Adrenal gland (tissue), 9 donors: ENCODE measurements at regions not wholly inside any gene's neighbourhood (a gene's known extent, or its start where the extent isn't known, plus 50 kb on each side); places are given as distances from the start of the nearest gene placed in this dataset.

Experiments
- DNase-seq, 7 donors: peaks; one replicate each; pipeline ENCODE4 v3.0.0-alpha.2; 2019 to 2020
- H3K27ac ChIP-seq, 5 donors: fragments of 200-600 bp; sonication (generic) in 4 of 5; 1 replicate in 3 of 5; 2 replicates in 2 of 5; pipeline versions ENCODE4 v1.5.1 to v1.8.0; 2016 to 2020; ENCODE audit warnings: mild to moderate bottlenecking in 1 of 5
- H3K27me3 ChIP-seq: fragments of 200-600 bp; 2 replicates; pipeline ENCODE4 v1.8.0; 2021
- H3K36me3 ChIP-seq, 2 donors: fragments of 200-600 bp; replicated peaks in 1 of 2; 1 replicate in 1 of 2; 2 replicates in 1 of 2; pipeline versions ENCODE4 v1.5.1 to v1.8.0; 2018 to 2022
- H3K4me1 ChIP-seq, 2 donors: fragments of 200-600 bp; replicated peaks in 1 of 2; 1 replicate in 1 of 2; 2 replicates in 1 of 2; pipeline versions ENCODE4 v1.5.1 to v1.8.0; 2018 to 2021
- H3K4me3 ChIP-seq, 4 donors: fragments of 200-600 bp; sonication (generic) in 3 of 4; one replicate each; pipeline ENCODE4 v1.5.1; 2016 to 2018
- H3K9me3 ChIP-seq, 3 donors: fragments of 200-600 bp; sonication (generic) in 1 of 3; replicated peaks in 1 of 3; 1 replicate in 2 of 3; 2 replicates in 1 of 3; pipeline versions ENCODE4 v1.5.1 to v1.8.0; 2016 to 2021
- CTCF ChIP-seq, 6 experiments: fragments of 450-650 bp in 4 of 6; fragments of 200-600 bp in 2 of 6; sonication (generic) in 1 of 6; IDR thresholded peaks; 1 replicate in 5 of 6; 2 replicates in 1 of 6; pipeline versions ENCODE4 v1.5.1 to v1.8.0; 2016 to 2021; ENCODE audit warnings: antibody characterized with exemption in 6 of 6, mild to moderate bottlenecking in 2 of 6, moderate library complexity in 1 of 6
- POLR2A ChIP-seq, 2 donors: fragments of 450-650 bp; IDR thresholded peaks; one replicate each; pipeline ENCODE4 v1.6.1; 2017; ENCODE audit warnings: antibody characterized with exemption in 2 of 2, mild to moderate bottlenecking in 2 of 2, moderate library complexity in 1 of 2
- WGBS, 4 donors: extraction: QIAGEN DNeasy Blood & Tissue Kit in 2 of 4; methylation state at CpG; one replicate each; pipeline versions ENCODE4 v1.1.5 to v1.1.7; 2013 to 2017; 5-methylcytosine and 5-hydroxymethylcytosine counted together
- intact Hi-C, 2 donors: fragments of 100-400 bp; cut with DNase I; formaldehyde crosslinking; loops; one replicate each; pipeline versions ENCODE4 v1.14.1 to v1.15.0; 2022 to 2023
- donor health status: healthy with polysubstance abuse.
- donor health status: Bipolar disorder and iron deficiency.
- donor health status: DM: yes; HTN: yes; CAD: no.
- donor health status: DM: no; HTN: no; CAD: no.
- donor health status: DM: no; HTN: no; CAD: no.

DNA sequence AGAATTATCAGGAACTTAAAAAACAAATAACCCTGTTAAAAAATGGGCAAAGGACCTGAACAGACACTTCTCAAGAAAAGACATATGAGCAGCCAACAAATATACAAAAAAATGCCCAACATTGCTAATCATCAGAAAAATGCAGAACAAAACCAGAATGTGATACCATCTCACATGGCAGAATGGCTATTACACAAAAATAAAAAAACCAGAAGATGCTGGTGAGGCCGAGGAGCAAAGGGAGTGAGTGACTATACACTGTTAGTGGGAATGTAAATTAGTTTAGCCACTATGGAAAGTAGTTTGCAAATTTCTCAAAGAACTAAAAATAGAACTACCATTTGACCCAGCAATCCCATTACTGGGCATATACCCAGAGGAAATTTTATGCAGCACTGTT lies 95.8 kb upstream of the DSEL start:
- intact Hi-C loops: no loop called here
- Histone ChIP-seq H3K4me1 (no peaks in the 10 kb centered on the region), H3K4me3 (no peak overlapping the region), H3K9me3 (no peaks in the 10 kb centered on the region), H3K27ac (no peak overlapping the region), H3K36me3 (no peaks in the 10 kb centered on the region), H3K27me3 (no peaks in the 10 kb centered on the region)
- DNase-seq: no peak
- no peak for TF ChIP-seq CTCF (IDR thresholded peaks at IDR 0.05)
- 83 to 87% (median 84%) methylated on average over 1 of the region's 1 CpG for WGBS, 4 donors

- WGBS, 4 donors: 68 to 77% (median 74%) methylated on average over 1 of the region's 1 CpG
- Histone ChIP-seq H3K4me3 (no peak overlapping the region), H3K27ac (no peak overlapping the region), H3K36me3 (no peaks in the 10 kb centered on the region), H3K4me1 (no peaks in the 10 kb centered on the region), H3K9me3 (no peaks in the 10 kb centered on the region), H3K27me3 (no peaks in the 10 kb centered on the region)
- no peak for TF ChIP-seq CTCF (IDR thresholded peaks at IDR 0.05)
- intact Hi-C loops: no loop called here
- DNase-seq: no peak
These were observed 92.2 kb upstream of the DSEL start for GRCh38 chr18:67608615-67609273.

GRCh38 chr18:67608191-67608590 lies 91.7 kb upstream of the DSEL start:
- H3K27me3 ChIP-seq: no peaks in the 10 kb centered on the region
- H3K27ac ChIP-seq: no peak overlapping the region
- no peak overlapping the region for H3K4me3 ChIP-seq
- H3K4me1 ChIP-seq: no peaks in the 10 kb centered on the region
- H3K9me3 ChIP-seq: no peaks in the 10 kb centered on the region
- H3K36me3 ChIP-seq: no peaks in the 10 kb centered on the region
- TF ChIP-seq CTCF (IDR thresholded peaks at IDR 0.05) (no peak), POLR2A (IDR thresholded peaks at IDR 0.05) (no peak)
- no peak for DNase-seq
- intact Hi-C loops: no loop called here

DNA sequence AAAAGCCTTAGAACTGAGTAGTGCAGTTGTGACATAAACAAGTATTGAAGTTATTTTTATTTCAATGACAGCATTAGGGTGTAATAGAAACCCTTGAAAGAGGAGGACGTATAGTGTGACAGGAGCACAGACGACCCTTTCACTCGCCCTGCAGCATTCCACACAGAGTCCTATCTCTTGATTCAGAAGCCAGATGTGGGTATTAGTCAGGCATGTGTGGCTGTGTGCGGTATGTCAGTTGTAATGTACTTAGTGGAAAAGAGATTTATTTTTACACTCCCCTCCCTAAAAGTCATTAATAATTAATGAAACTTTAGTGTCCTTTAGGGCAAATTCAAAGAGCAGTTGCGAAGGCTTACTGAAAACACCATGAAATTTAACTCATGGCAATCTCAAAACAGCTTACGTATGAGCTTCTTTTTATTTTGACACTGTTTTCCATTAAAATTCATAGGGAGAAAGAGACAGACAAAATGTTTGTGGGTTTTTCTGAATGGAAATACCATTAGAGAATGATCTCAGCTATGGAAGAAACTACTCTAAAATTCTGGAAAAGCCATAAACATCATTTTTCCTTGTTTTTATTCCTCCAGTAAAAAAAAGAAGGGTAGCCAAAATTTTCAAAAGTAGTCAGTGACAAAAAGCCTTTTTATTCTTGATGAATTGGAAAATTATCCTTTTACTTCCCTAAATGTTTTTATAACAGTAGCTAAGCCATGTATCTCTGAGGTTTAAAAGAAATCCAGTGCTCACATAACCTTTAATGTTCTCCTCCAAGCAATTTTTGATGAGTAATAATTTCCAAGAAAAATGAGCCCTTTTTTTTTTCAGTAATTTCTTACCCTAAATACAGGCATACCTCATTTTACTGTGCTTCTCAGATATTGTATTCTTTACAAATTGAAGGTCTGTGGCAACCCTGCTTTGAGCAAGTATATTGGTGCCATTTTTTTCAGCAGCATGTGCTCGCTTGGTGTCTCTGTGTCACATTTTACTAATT lies 84.0 kb upstream of the DSEL start:
- Histone ChIP-seq H3K27me3 (peaks cover 4% of the 10 kb centered on the region), H3K4me3 (no peak overlapping the region), H3K4me1 (no peaks in the 10 kb centered on the region), H3K9me3 (peaks cover 0 to 6% (median 0%) of the 10 kb centered on the region in 3 donors), H3K36me3 (no peaks in the 10 kb centered on the region), H3K27ac (no peak overlapping the region)
- TF ChIP-seq CTCF (IDR thresholded peaks at IDR 0.05) (no peak), POLR2A (IDR thresholded peaks at IDR 0.05) (no peak)
- 45 to 60% (median 47%) methylated on average over 7 of the region's 7 CpGs for WGBS, 4 donors
- no peak for DNase-seq
- intact Hi-C loops: no loop called here
